ENCODE measurements at regions not wholly inside any gene's neighbourhood (a gene's known extent, or its start where the extent isn't known, plus 50 kb on each side); places are given as distances from the start of the nearest gene placed in this dataset.
A peak's percentile ranks its signal among the peaks of the same experiment; 100 is the strongest.

- H3K27me3 ChIP-seq = no peaks in the 10 kb centered on the region
- no peak overlapping the region for H3K27ac ChIP-seq
- H3K36me3 ChIP-seq (ENCODE audit: low read depth, missing control alignments) = no peaks in the 10 kb centered on the region
- H3K9me3 ChIP-seq = no peaks in the 10 kb centered on the region
- 42 to 60% methylated on average over 6 of the region's 6 CpGs for WGBS, 2 donors
- DNase-seq = no peak
- peaks cover 9% of the 10 kb centered on the region for H3K4me1 ChIP-seq
- no peak overlapping the region for H3K4me3 ChIP-seq
- intact Hi-C loops (cut with DNase I; ENCODE audit: low total_unique reads) = no loop called here
- no peak for TF ChIP-seq CTCF (IDR thresholded peaks at IDR 0.05)
- no peak for TF ChIP-seq POLR2A (IDR thresholded peaks at IDR 0.05)
These were observed 458.9 kb upstream of the CADM1 start for GRCh38 chr11:115963156-115963555.

GRCh38 chr11:115961159-115962003, 457.2 kb upstream of the CADM1 start:
- intact Hi-C loops (cut with DNase I; ENCODE audit: low total_unique reads) = no loop called here
- Histone ChIP-seq H3K27me3 (no peaks in the 10 kb centered on the region), H3K9me3 (no peaks in the 10 kb centered on the region), H3K36me3 (ENCODE audit: low read depth, missing control alignments) (no peaks in the 10 kb centered on the region), H3K4me3 (no peak overlapping the region), H3K27ac (no peak overlapping the region), H3K4me1 (peaks cover 9% of the 10 kb centered on the region)
- WGBS, 2 donors = 44 to 53% methylated on average over 11 of the region's 11 CpGs
- TF ChIP-seq CTCF (IDR thresholded peaks at IDR 0.05) (no peak), POLR2A (IDR thresholded peaks at IDR 0.05) (no peak)
- DNase-seq = peak; percentile 60

GRCh38 chr11:115959081-115959486, 454.9 kb upstream of the CADM1 start:
- DNase-seq = no peak
- H3K27me3 ChIP-seq = no peaks in the 10 kb centered on the region
- peaks cover 9% of the 10 kb centered on the region for H3K4me1 ChIP-seq
- no peaks in the 10 kb centered on the region for H3K9me3 ChIP-seq
- TF ChIP-seq CTCF (IDR thresholded peaks at IDR 0.05) (no peak), POLR2A (IDR thresholded peaks at IDR 0.05) (no peak)
- H3K36me3 ChIP-seq (ENCODE audit: low read depth, missing control alignments) = no peaks in the 10 kb centered on the region
- 35 to 41% methylated on average over 13 to 23 of the region's 23 CpGs for WGBS, 2 donors
- peak overlapping the region in 1 of 2 donors; percentile 33 for H3K4me3 ChIP-seq
- intact Hi-C loops (cut with DNase I; ENCODE audit: low total_unique reads) = no loop called here
- no peak overlapping the region for H3K27ac ChIP-seq

- Histone ChIP-seq H3K27ac (no peak overlapping the region), H3K4me3 (peak overlapping the region in 1 of 2 donors; percentile 33), H3K9me3 (no peaks in the 10 kb centered on the region), H3K27me3 (no peaks in the 10 kb centered on the region), H3K4me1 (peaks cover 9% of the 10 kb centered on the region), H3K36me3 (ENCODE audit: low read depth, missing control alignments) (no peaks in the 10 kb centered on the region)
- 53 to 69% methylated on average over 20 of the region's 20 CpGs for WGBS, 2 donors
- no peak for DNase-seq
- intact Hi-C loops (cut with DNase I; ENCODE audit: low total_unique reads) = no loop called here
- TF ChIP-seq CTCF (IDR thresholded peaks at IDR 0.05) (no peak), POLR2A (IDR thresholded peaks at IDR 0.05) (no peak)
These were observed 454.1 kb upstream of the CADM1 start for GRCh38 chr11:115958089-115959000.
